Stimulated activated CD8-positive, alpha-beta memory T cell treated with anti-CD3 and anti-CD28 coated beads, Interleukin-15, amount 100 ng/mL, for 48 hours (primary cell): ENCODE measurements at regions not wholly inside any gene's neighbourhood (a gene's known extent, or its start where the extent isn't known, plus 50 kb on each side); places are given as distances from the start of the nearest gene placed in this dataset.

Source experiments
- DNase-seq, 2 donors: peaks; one replicate each; pipeline ENCODE4 v3.0.0-alpha.2; 2020; ENCODE audit warnings: low read depth in 2 of 2

- DNase-seq = no peak
Measured at GRCh38 chr15:93881310-93881709, 350.1 kb upstream of the MCTP2 start.

GRCh38 chr15:93880358-93880757 lies 351.0 kb upstream of the MCTP2 start:
- no peak for DNase-seq

- no peak for DNase-seq
Measured at GRCh38 chr15:93870583-93870982, 360.8 kb upstream of the MCTP2 start.

GRCh38 chr15:93866948-93867347 lies 364.4 kb upstream of the MCTP2 start:
- no peak for DNase-seq

GRCh38 chr15:93866476-93866875 lies 364.9 kb upstream of the MCTP2 start:
- DNase-seq = no peak

- DNase-seq = no peak
Measured at GRCh38 chr15:93865586-93865985, 365.8 kb upstream of the MCTP2 start.

- no peak for DNase-seq
Measured at GRCh38 chr15:93862791-93863190, 368.6 kb upstream of the MCTP2 start.

- DNase-seq = no peak
Measured at GRCh38 chr15:93861956-93862741, 369.2 kb upstream of the MCTP2 start.

GRCh38 chr15:93861413-93861812 lies 369.9 kb upstream of the MCTP2 start:
- DNase-seq = no peak

- no peak for DNase-seq
Measured at GRCh38 chr15:93860701-93861100, 370.7 kb upstream of the MCTP2 start.

- DNase-seq = no peak
Measured at GRCh38 chr15:93859176-93859575, 372.2 kb upstream of the MCTP2 start.

GRCh38 chr15:93855181-93855826 lies 376.1 kb upstream of the MCTP2 start:
- DNase-seq = no peak

- no peak for DNase-seq
Measured at GRCh38 chr15:93854088-93854487, 377.3 kb upstream of the MCTP2 start.

- DNase-seq = no peak
Measured at GRCh38 chr15:93852761-93853160, 378.6 kb upstream of the MCTP2 start.

- no peak for DNase-seq
Measured at GRCh38 chr15:93848490-93848889, 382.9 kb upstream of the MCTP2 start.

- DNase-seq = no peak
Measured at GRCh38 chr15:93848076-93848475, 383.3 kb upstream of the MCTP2 start.

- DNase-seq = no peak
Measured at GRCh38 chr15:93846148-93846547, 385.2 kb upstream of the MCTP2 start.

- no peak for DNase-seq
Measured at GRCh38 chr15:93837450-93837849, 393.9 kb upstream of the MCTP2 start.

- DNase-seq = no peak
Measured at GRCh38 chr15:93835344-93835743, 396.0 kb upstream of the MCTP2 start.

GRCh38 chr15:93831641-93832040 lies 399.7 kb upstream of the MCTP2 start:
- DNase-seq = no peak

GRCh38 chr15:93830221-93831080 lies 400.9 kb upstream of the MCTP2 start:
- DNase-seq = no peak

GRCh38 chr15:93829115-93829870 lies 402.1 kb upstream of the MCTP2 start:
- DNase-seq = no peak
